GM23248 (cell line): ENCODE measurements at regions not wholly inside any gene's neighbourhood (a gene's known extent, or its start where the extent isn't known, plus 50 kb on each side); places are given as distances from the start of the nearest gene placed in this dataset.
"Not testable (repeated sequence)": the region's sequence is repeated elsewhere in the genome, so short reads cannot be mapped to it uniquely, and the experiment has no call there.

Source experiments
- DNase-seq: peaks from one replicate; pipeline ENCODE4 v3.0.0-alpha.2; 2015
- H2AFZ ChIP-seq: fragments of 200-600 bp; sonication (generic); 2 replicates; pipeline ENCODE4 v1.6.1; 2016; ENCODE audit warnings: antibody characterized with exemption
- H3F3A ChIP-seq: fragments of 200-600 bp; sonication (generic); 2 replicates; pipeline ENCODE4 v1.6.1; 2016; ENCODE audit warnings: mild to moderate bottlenecking, antibody characterized with exemption, mixed run types; ENCODE audit not compliant: insufficient read depth
- H3K27ac ChIP-seq: fragments of 200-600 bp; sonication (generic); 2 replicates; pipeline ENCODE4 v1.5.1; 2016; ENCODE audit warnings: mild to moderate bottlenecking
- H3K27me3 ChIP-seq: fragments of 200-600 bp; sonication (generic); replicated peaks from 2 replicates; pipeline ENCODE4 v1.6.1; 2016; ENCODE audit warnings: mild to moderate bottlenecking; ENCODE audit not compliant: insufficient read depth
- H3K36me3 ChIP-seq: fragments of 200-600 bp; sonication (generic); 2 replicates; pipeline ENCODE4 v1.6.1; 2016; ENCODE audit warnings: low read depth, mild to moderate bottlenecking
- H3K4me1 ChIP-seq: fragments of 200-600 bp; sonication (generic); 2 replicates; pipeline ENCODE4 v1.6.1; 2016; ENCODE audit warnings: mild to moderate bottlenecking; ENCODE audit not compliant: insufficient read depth
- H3K4me2 ChIP-seq: fragments of 200-600 bp; sonication (generic); one replicate; pipeline ENCODE4 v1.6.1; 2016; ENCODE audit warnings: mild to moderate bottlenecking; ENCODE audit not compliant: unreplicated experiment
- H3K4me3 ChIP-seq: fragments of 200-600 bp; sonication (generic); 2 replicates; pipeline ENCODE4 v1.5.1; 2016; ENCODE audit warnings: mild to moderate bottlenecking
- H3K79me2 ChIP-seq: fragments of 200-600 bp; sonication (generic); 2 replicates; pipeline ENCODE4 v1.6.1; 2016; ENCODE audit warnings: mild to moderate bottlenecking; ENCODE audit not compliant: insufficient read depth
- H3K9ac ChIP-seq: fragments of 200-600 bp; sonication (generic); 2 replicates; pipeline ENCODE4 v1.6.1; 2016; ENCODE audit warnings: mild to moderate bottlenecking
- H3K9me2 ChIP-seq: fragments of 200-600 bp; sonication (generic); 2 replicates; pipeline ENCODE4 v1.6.1; 2016; ENCODE audit warnings: mixed run types, mild to moderate bottlenecking, moderate library complexity; ENCODE audit not compliant: insufficient read depth
- H3K9me3 ChIP-seq: fragments of 200-600 bp; sonication (generic); one replicate; pipeline ENCODE4 v1.6.1; 2017; ENCODE audit warnings: low read depth
- H4K20me1 ChIP-seq: fragments of 200-600 bp; sonication (generic); 2 replicates; pipeline ENCODE4 v1.6.0; 2016; ENCODE audit not compliant: insufficient read depth
- EZH2 ChIP-seq: fragments of 200-600 bp; sonication (generic); IDR thresholded peaks from 2 replicates; pipeline ENCODE4 v1.6.1; 2018; ENCODE audit warnings: antibody characterized with exemption, mild to moderate bottlenecking; ENCODE audit not compliant: insufficient read depth, poor library complexity, severe bottlenecking
- EZH2phosphoT487 ChIP-seq: fragments of 200-600 bp; sonication (generic); IDR thresholded peaks from 2 replicates; pipeline ENCODE4 v1.6.1; 2018; ENCODE audit warnings: antibody characterized with exemption, moderate library complexity, mild to moderate bottlenecking, low read depth; ENCODE audit not compliant: insufficient read depth
- WGBS, 2 experiments: methylation state at CpG; one replicate each; pipeline ENCODE4 v1.1.6; 2015 to 2017; ENCODE audit warnings: low lambda C conversion rate in 2 of 2, low coverage in 1 of 2; ENCODE audit errors: missing lambda C conversion rate in 2 of 2; 5-methylcytosine and 5-hydroxymethylcytosine counted together
- in situ Hi-C: fragments of 300-500 bp; cut with MboI; formaldehyde crosslinking; loops from 2 replicates; pipeline ENCODE4 v1.15.0; 2020

GRCh38 chr11:21986361-21986760 is 206.5 kb upstream of the ANO5 start:
- in situ Hi-C loops, result no loop called here
- H3K9me3 ChIP-seq, result no peaks in the 10 kb centered on the region
- DNase-seq, result no peak
- H3K27me3 ChIP-seq, result no peaks in the 10 kb centered on the region
- no peak overlapping the region for H3K4me3 ChIP-seq
- no peak overlapping the region for H2AFZ ChIP-seq
- no peak overlapping the region for H3K4me2 ChIP-seq
- no peak overlapping the region for H3K27ac ChIP-seq
- no peaks in the 10 kb centered on the region for H3K4me1 ChIP-seq
- H3K9me2 ChIP-seq, result no peaks in the 10 kb centered on the region
- no peaks in the 10 kb centered on the region for H4K20me1 ChIP-seq
- H3K9ac ChIP-seq, result no peak overlapping the region
- H3K79me2 ChIP-seq, result no peaks in the 10 kb centered on the region
- WGBS, 2 experiments, result 3 to 5% methylated on average over 2 of the region's 2 CpGs
- no peaks in the 10 kb centered on the region for H3F3A ChIP-seq
- TF ChIP-seq EZH2phosphoT487, result no peak
- H3K36me3 ChIP-seq, result no peaks in the 10 kb centered on the region

GRCh38 chr11:21987261-21987660 is 205.6 kb upstream of the ANO5 start:
- H3F3A ChIP-seq, result no peaks in the 10 kb centered on the region
- H3K9me2 ChIP-seq, result no peaks in the 10 kb centered on the region
- H4K20me1 ChIP-seq, result no peaks in the 10 kb centered on the region
- TF ChIP-seq EZH2, result no peak
- TF ChIP-seq EZH2phosphoT487, result no peak
- WGBS, 2 experiments, result 53 to 69% methylated on average over 1 of the region's 1 CpG
- in situ Hi-C loops, result no loop called here
- H3K9me3 ChIP-seq, result no peaks in the 10 kb centered on the region
- H3K79me2 ChIP-seq, result no peaks in the 10 kb centered on the region
- no peaks in the 10 kb centered on the region for H3K36me3 ChIP-seq
- H3K4me2 ChIP-seq, result no peak overlapping the region
- H3K4me3 ChIP-seq, result no peak overlapping the region
- H2AFZ ChIP-seq, result no peak overlapping the region
- no peak overlapping the region for H3K9ac ChIP-seq
- no peak for DNase-seq
- no peaks in the 10 kb centered on the region for H3K27me3 ChIP-seq
- no peaks in the 10 kb centered on the region for H3K4me1 ChIP-seq
- no peak overlapping the region for H3K27ac ChIP-seq

GRCh38 chr11:21988477-21988876 is 204.4 kb upstream of the ANO5 start:
- no peak overlapping the region for H3K4me3 ChIP-seq
- no peaks in the 10 kb centered on the region for H3K4me1 ChIP-seq
- no peaks in the 10 kb centered on the region for H3K9me2 ChIP-seq
- H3K9me3 ChIP-seq, result no peaks in the 10 kb centered on the region
- H3F3A ChIP-seq, result no peaks in the 10 kb centered on the region
- no peak overlapping the region for H3K27ac ChIP-seq
- H2AFZ ChIP-seq, result no peak overlapping the region
- no peak overlapping the region for H3K9ac ChIP-seq
- H3K36me3 ChIP-seq, result no peaks in the 10 kb centered on the region
- DNase-seq, result no peak
- TF ChIP-seq EZH2phosphoT487 (no peak), EZH2 (no peak)
- H3K4me2 ChIP-seq, result no peak overlapping the region
- no peaks in the 10 kb centered on the region for H3K27me3 ChIP-seq
- no peaks in the 10 kb centered on the region for H3K79me2 ChIP-seq
- H4K20me1 ChIP-seq, result no peaks in the 10 kb centered on the region
- in situ Hi-C loops, result no loop called here
- 0 to 13% methylated on average over 1 of the region's 1 CpG for WGBS, 2 experiments

GRCh38 chr11:22001803-22002202 is 191.1 kb upstream of the ANO5 start:
- H3K9ac ChIP-seq, H3K27ac ChIP-seq, H4K20me1 ChIP-seq, H3F3A ChIP-seq, H3K4me1 ChIP-seq, H3K4me3 ChIP-seq, H3K4me2 ChIP-seq, H2AFZ ChIP-seq, in situ Hi-C loops, H3K79me2 ChIP-seq, H3K27me3 ChIP-seq, DNase-seq, H3K36me3 ChIP-seq, H3K9me3 ChIP-seq, H3K9me2 ChIP-seq: not testable (repeated sequence)
- 77 to 79% methylated on average over 6 of the region's 6 CpGs for WGBS, 2 experiments

- H3K4me2 ChIP-seq, result no peak overlapping the region
- DNase-seq, result no peak
- no peaks in the 10 kb centered on the region for H3K27me3 ChIP-seq
- H3K9me3 ChIP-seq, result no peaks in the 10 kb centered on the region
- TF ChIP-seq EZH2phosphoT487 (no peak), EZH2 (no peak)
- H4K20me1 ChIP-seq, result no peaks in the 10 kb centered on the region
- H3K4me3 ChIP-seq, result no peak overlapping the region
- H2AFZ ChIP-seq, result no peak overlapping the region
- in situ Hi-C loops, result no loop called here
- no peak overlapping the region for H3K9ac ChIP-seq
- no peak overlapping the region for H3K27ac ChIP-seq
- H3F3A ChIP-seq, result no peaks in the 10 kb centered on the region
- no peaks in the 10 kb centered on the region for H3K4me1 ChIP-seq
- no peaks in the 10 kb centered on the region for H3K79me2 ChIP-seq
- no peaks in the 10 kb centered on the region for H3K36me3 ChIP-seq
- H3K9me2 ChIP-seq, result no peaks in the 10 kb centered on the region
Measured at GRCh38 chr11:22006901-22007300, 186.0 kb upstream of the ANO5 start.
